ENCODE measurements at regions not wholly inside any gene's neighbourhood (a gene's known extent, or its start where the extent isn't known, plus 50 kb on each side); places are given as distances from the start of the nearest gene placed in this dataset.

DNA sequence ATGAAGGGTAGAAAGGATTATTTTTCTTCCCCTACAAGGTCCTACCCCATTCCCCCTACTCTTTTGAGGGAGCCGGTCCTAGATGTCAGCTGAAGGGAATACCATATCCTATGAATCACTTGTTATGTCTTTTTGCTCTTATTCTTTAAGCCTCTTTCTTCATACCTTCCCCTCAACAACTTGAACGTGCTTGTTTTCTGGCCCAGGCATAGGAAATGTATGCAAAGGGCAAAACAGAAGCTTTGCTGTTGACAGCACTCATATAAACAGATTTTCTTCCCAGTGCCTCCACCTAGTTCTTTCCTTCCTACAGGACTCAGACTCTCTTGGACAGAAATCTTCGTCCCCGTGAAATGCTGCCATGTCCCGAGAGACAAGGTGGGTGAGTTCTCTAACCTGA is 64.6 kb downstream of the TMEM17 start:
- TF ChIP-seq, protein P1, sequence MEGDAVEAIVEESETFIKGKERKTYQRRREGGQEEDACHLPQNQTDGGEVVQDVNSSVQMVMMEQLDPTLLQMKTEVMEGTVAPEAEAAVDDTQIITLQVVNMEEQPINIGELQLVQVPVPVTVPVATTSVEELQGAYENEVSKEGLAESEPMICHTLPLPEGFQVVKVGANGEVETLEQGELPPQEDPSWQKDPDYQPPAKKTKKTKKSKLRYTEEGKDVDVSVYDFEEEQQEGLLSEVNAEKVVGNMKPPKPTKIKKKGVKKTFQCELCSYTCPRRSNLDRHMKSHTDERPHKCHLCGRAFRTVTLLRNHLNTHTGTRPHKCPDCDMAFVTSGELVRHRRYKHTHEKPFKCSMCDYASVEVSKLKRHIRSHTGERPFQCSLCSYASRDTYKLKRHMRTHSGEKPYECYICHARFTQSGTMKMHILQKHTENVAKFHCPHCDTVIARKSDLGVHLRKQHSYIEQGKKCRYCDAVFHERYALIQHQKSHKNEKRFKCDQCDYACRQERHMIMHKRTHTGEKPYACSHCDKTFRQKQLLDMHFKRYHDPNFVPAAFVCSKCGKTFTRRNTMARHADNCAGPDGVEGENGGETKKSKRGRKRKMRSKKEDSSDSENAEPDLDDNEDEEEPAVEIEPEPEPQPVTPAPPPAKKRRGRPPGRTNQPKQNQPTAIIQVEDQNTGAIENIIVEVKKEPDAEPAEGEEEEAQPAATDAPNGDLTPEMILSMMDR (IDR thresholded peaks at IDR 0.05), result no peak
- TF ChIP-seq POLR2A (IDR thresholded peaks at IDR 0.05), result no peak
- TF ChIP-seq POLR2AphosphoS5 (IDR thresholded peaks at IDR 0.05; ENCODE audit: insufficient read depth in 1 of 2, low read depth in 1 of 2), result no peak
